ENCODE measurements at regions not wholly inside any gene's neighbourhood (a gene's known extent, or its start where the extent isn't known, plus 50 kb on each side); places are given as distances from the start of the nearest gene placed in this dataset.

- TF ChIP-seq CHAMP1 (IDR thresholded peaks at IDR 0.05) (no peak), ZNF785 (CRISPR knock-in tag; IDR thresholded peaks at IDR 0.05) (no peak), RAD51 (IDR thresholded peaks at IDR 0.05; ENCODE audit: borderline replicate concordance, low read depth) (no peak), FOXP1 (CRISPR knock-in tag; IDR thresholded peaks at IDR 0.05) (no peak), ZBTB1 (CRISPR knock-in tag; IDR thresholded peaks at IDR 0.05; ENCODE audit: borderline replicate concordance, low read depth) (no peak), ZNF79 (CRISPR knock-in tag; IDR thresholded peaks at IDR 0.05; ENCODE audit: low read depth) (no peak)
Observed at GRCh38 chr20:63106108-63106764, 99.5 kb upstream of the BHLHE23 start (continued).

- CTCF ChIA-PET (ENCODE audit: low intra/inter-chr PET ratio): no interaction called here
- peaks cover 0 to 5% of the 10 kb centered on the region in 2 experiments; a peak in 2 of 5 replicates for H3K4me1 ChIP-seq (replicated peaks in 1 of 2; ENCODE audit: control insufficient read depth in 2 of 2, insufficient read depth in 2 of 2, low read length in 2 of 2)
- H3K9me1 ChIP-seq (ENCODE audit: control insufficient read depth, insufficient read depth, low read length): no peaks in the 10 kb centered on the region
- H3K4me2 ChIP-seq (ENCODE audit: insufficient read depth, low read length): no peak overlapping the region
- intact Hi-C loops (cut with micrococcal nuclease): no loop called here
- POLR2A ChIA-PET: no interaction called here
- H2AFZ ChIP-seq (ENCODE audit: low read depth, low read length): no peak overlapping the region
- no peaks in the 10 kb centered on the region for H3K9me3 ChIP-seq (replicated peaks; ENCODE audit: control insufficient read depth, insufficient read depth, low read depth, low read length)
- ATAC-seq (no peak), DNase-seq (ENCODE audit: extremely low read depth in 1 of 4, low spot score in 3 of 4) (no peak), FAIRE-seq (no peak)
- H3K27ac ChIP-seq (ENCODE audit: extremely low read depth, low read depth, low read length): no peak overlapping the region
- in situ Hi-C loops (cut with MboI): no loop called here
- H3K27me3 ChIP-seq (ENCODE audit: control insufficient read depth in 2 of 2, insufficient read depth in 2 of 2, low read length in 2 of 2): peaks cover 0 to 4% of the 10 kb centered on the region in 2 experiments; a peak in 1 of 5 replicates
- no peaks in the 10 kb centered on the region for H4K20me1 ChIP-seq (replicated peaks; ENCODE audit: control insufficient read depth, insufficient read depth, low read length)
- no peaks in the 10 kb centered on the region for H3K36me3 ChIP-seq (ENCODE audit: control insufficient read depth, insufficient read depth, low read length)
- H3K79me2 ChIP-seq (ENCODE audit: control insufficient read depth, insufficient read depth, low read length): no peaks in the 10 kb centered on the region
- under 1% methylated on average over 16 of the region's 32 CpGs for WGBS (ENCODE audit: insufficient coverage, low coverage, missing lambda C conversion rate)
- H3K9ac ChIP-seq (ENCODE audit: insufficient read depth in 1 of 2, low read depth in 2 of 2, low read length in 2 of 2): no peak overlapping the region
- no TSS peak for BruUV-seq (replicated peaks)
- no peak overlapping the region for H3K4me3 ChIP-seq
- TF ChIP-seq POLR2AphosphoS5 (IDR thresholded peaks at IDR 0.05; ENCODE audit: control insufficient read depth, insufficient read depth, low read depth, low read length) (no peak), MTA1 (IDR thresholded peaks at IDR 0.05; ENCODE audit: borderline replicate concordance) (no peak), MIER1 (IDR thresholded peaks at IDR 0.05; ENCODE audit: low read depth) (no peak), NCOA4 (IDR thresholded peaks at IDR 0.05; ENCODE audit: partially characterized antibody) (no peak), DNMT1 (IDR thresholded peaks at IDR 0.05) (no peak), ESRRB (CRISPR knock-in tag; IDR thresholded peaks at IDR 0.05; ENCODE audit: borderline replicate concordance) (no peak), RBFOX2 (IDR thresholded peaks at IDR 0.05; ENCODE audit: low read depth, low read length) (no peak), KDM5B (IDR thresholded peaks at IDR 0.05; ENCODE audit: insufficient replicate concordance, low read depth, low read length) (no peak), RUNX1 (IDR thresholded peaks at IDR 0.05; ENCODE audit: low read depth) (no peak), MAZ (CRISPR knock-in tag; conservative IDR thresholded peaks at IDR 0.05 in 1 of 2, IDR thresholded peaks at IDR 0.05 in 1 of 2) (no peak), U2AF2 (optimal IDR thresholded peaks at IDR 0.05; ENCODE audit: low read depth, low read length) (no peak), C11orf30 (IDR thresholded peaks at IDR 0.05; ENCODE audit: low read depth) (no peak), SLC30A9 (CRISPR knock-in tag; IDR thresholded peaks at IDR 0.05) (no peak), POLR2AphosphoS2 (IDR thresholded peaks at IDR 0.05; ENCODE audit: low read length) (no peak)
Observed at GRCh38 chr20:63105211-63106107, 98.7 kb upstream of the BHLHE23 start.

All from K562 (cell line).